ENCODE measurements at regions not wholly inside any gene's neighbourhood (a gene's known extent, or its start where the extent isn't known, plus 50 kb on each side); places are given as distances from the start of the nearest gene placed in this dataset.

DNA sequence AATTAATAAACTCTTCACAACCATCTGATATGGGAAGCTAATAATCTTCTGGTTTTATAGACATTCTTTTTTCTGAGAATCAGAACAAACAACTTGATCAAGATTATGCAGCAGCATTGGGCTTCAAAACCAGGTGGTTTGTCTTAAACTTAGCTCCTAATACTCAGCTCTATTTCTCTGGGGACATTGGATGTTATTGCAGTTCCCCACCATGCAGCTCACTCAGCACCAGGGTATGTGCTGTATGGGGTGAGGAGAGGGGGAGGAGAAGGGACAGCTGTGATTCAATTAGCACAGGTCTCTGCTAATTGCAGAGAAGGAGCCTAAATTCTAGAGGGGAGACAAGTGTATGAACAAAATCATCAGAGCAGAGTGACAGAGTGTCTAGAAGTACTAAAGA lies 210.7 kb upstream of the TNC start:
- TF ChIP-seq, protein P1, sequence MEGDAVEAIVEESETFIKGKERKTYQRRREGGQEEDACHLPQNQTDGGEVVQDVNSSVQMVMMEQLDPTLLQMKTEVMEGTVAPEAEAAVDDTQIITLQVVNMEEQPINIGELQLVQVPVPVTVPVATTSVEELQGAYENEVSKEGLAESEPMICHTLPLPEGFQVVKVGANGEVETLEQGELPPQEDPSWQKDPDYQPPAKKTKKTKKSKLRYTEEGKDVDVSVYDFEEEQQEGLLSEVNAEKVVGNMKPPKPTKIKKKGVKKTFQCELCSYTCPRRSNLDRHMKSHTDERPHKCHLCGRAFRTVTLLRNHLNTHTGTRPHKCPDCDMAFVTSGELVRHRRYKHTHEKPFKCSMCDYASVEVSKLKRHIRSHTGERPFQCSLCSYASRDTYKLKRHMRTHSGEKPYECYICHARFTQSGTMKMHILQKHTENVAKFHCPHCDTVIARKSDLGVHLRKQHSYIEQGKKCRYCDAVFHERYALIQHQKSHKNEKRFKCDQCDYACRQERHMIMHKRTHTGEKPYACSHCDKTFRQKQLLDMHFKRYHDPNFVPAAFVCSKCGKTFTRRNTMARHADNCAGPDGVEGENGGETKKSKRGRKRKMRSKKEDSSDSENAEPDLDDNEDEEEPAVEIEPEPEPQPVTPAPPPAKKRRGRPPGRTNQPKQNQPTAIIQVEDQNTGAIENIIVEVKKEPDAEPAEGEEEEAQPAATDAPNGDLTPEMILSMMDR (IDR thresholded peaks at IDR 0.05) = no peak
- TF ChIP-seq POLR2A (IDR thresholded peaks at IDR 0.05) = no peak
